ENCODE measurements at regions not wholly inside any gene's neighbourhood (a gene's known extent, or its start where the extent isn't known, plus 50 kb on each side); places are given as distances from the start of the nearest gene placed in this dataset.
"Not testable (repeated sequence)": the region's sequence is repeated elsewhere in the genome, so short reads cannot be mapped to it uniquely, and the experiment has no call there.

- no peak for DNase-seq
Observed at GRCh38 chr3:31053299-31053698, 158.8 kb upstream of the GADL1 start.

- no peak for DNase-seq
Observed at GRCh38 chr3:31054032-31054431, 159.6 kb upstream of the GADL1 start.

GRCh38 chr3:31055757-31056156 lies 161.3 kb upstream of the GADL1 start:
- DNase-seq: no peak

GRCh38 chr3:31057891-31058290 lies 163.4 kb upstream of the GADL1 start:
- DNase-seq: no peak

- DNase-seq: no peak
Observed at GRCh38 chr3:31064021-31064420, 169.6 kb upstream of the GADL1 start.

GRCh38 chr3:31065765-31066164 lies 171.3 kb upstream of the GADL1 start:
- DNase-seq: no peak

- DNase-seq: no peak
Observed at GRCh38 chr3:31067004-31067403, 172.5 kb upstream of the GADL1 start.

GRCh38 chr3:31075471-31075870 lies 181.0 kb upstream of the GADL1 start:
- DNase-seq: no peak

- no peak for DNase-seq
Observed at GRCh38 chr3:31075876-31076275, 181.4 kb upstream of the GADL1 start.

GRCh38 chr3:31077021-31077601 lies 182.7 kb upstream of the GADL1 start:
- DNase-seq: no peak

- DNase-seq: no peak
Observed at GRCh38 chr3:31077826-31078225, 183.4 kb upstream of the GADL1 start.

- DNase-seq: no peak
Observed at GRCh38 chr3:31079689-31080088, 185.2 kb upstream of the GADL1 start.

GRCh38 chr3:31081018-31081662 lies 186.7 kb upstream of the GADL1 start:
- no peak for DNase-seq

- DNase-seq: no peak
Observed at GRCh38 chr3:31086148-31086547, 191.7 kb upstream of the GADL1 start.

- DNase-seq: no peak
Observed at GRCh38 chr3:31086698-31087097, 192.2 kb upstream of the GADL1 start.

GRCh38 chr3:31091748-31092147 lies 197.3 kb upstream of the GADL1 start:
- DNase-seq: no peak

- no peak for DNase-seq
Observed at GRCh38 chr3:31092748-31093589, 198.5 kb upstream of the GADL1 start.

- no peak for DNase-seq
Observed at GRCh38 chr3:31093606-31094005, 199.1 kb upstream of the GADL1 start.

- no peak for DNase-seq
Observed at GRCh38 chr3:31094048-31094447, 199.6 kb upstream of the GADL1 start.

- DNase-seq: no peak
Observed at GRCh38 chr3:31095255-31095654, 200.8 kb upstream of the GADL1 start.

GRCh38 chr3:31096661-31097395 lies 202.4 kb upstream of the GADL1 start:
- no peak for DNase-seq

- DNase-seq: no peak
Observed at GRCh38 chr3:31100519-31100918, 206.1 kb upstream of the GADL1 start.

- DNase-seq: not testable (repeated sequence)
Observed at GRCh38 chr3:31101285-31101684, 206.8 kb upstream of the GADL1 start.
